ENCODE measurements at regions not wholly inside any gene's neighbourhood (a gene's known extent, or its start where the extent isn't known, plus 50 kb on each side); places are given as distances from the start of the nearest gene placed in this dataset.
A peak's percentile ranks its signal among the peaks of the same experiment; 100 is the strongest.

- DNase-seq (ENCODE audit: low spot score): no peak
These were observed 116.8 kb upstream of the PFKP start for GRCh38 chr10:2950546-2950945.

GRCh38 chr10:2949948-2950354, 117.4 kb upstream of the PFKP start:
- peak; percentile 89 for DNase-seq (ENCODE audit: low spot score)

DNA sequence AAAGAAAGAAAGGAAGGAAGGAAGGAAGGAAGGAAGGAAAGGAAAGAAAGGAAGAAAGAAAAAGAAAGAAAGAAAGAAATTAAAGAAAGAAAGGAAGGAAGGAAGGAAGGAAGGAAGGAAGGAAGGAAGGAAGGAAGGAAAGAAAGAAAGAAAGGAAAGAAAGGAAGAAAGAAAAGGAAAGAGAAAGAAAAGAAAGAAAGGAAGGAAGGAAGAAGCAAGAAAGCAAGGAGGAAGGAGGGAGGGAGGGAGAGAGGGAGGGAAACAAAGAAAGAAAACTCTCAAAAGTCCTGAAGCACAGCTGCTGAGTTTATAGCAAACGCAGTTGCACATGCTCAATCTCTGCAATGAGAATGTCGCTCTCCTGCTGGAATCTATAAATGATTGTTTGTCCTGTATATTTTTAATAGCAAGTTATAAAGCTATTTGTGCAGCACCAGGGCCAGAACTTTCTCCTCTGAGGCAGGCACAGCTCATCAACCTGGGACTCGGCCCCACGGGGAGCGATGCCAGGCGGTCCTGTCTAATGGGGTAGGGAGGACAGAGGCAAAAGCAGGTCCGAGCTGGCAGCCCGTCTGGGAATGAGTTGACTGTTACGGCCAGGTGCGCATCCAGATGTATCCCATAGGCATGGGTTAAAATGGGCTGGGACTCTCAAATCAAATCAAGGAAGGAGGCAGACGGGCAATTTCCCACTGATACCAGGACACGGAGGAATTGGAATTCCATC, 118.0 kb upstream of the PFKP start:
- DNase-seq (ENCODE audit: low spot score): no peak

GRCh38 chr10:2948127-2948854, 119.1 kb upstream of the PFKP start:
- DNase-seq (ENCODE audit: low spot score): no peak

GRCh38 chr10:2944788-2945187, 122.6 kb upstream of the PFKP start:
- no peak for DNase-seq (ENCODE audit: low spot score)

GRCh38 chr10:2943932-2944614, 123.3 kb upstream of the PFKP start:
- no peak for DNase-seq (ENCODE audit: low spot score)

- DNase-seq (ENCODE audit: low spot score): no peak
These were observed 124.4 kb upstream of the PFKP start for GRCh38 chr10:2942938-2943337.

GRCh38 chr10:2938869-2939268, 128.5 kb upstream of the PFKP start:
- DNase-seq (ENCODE audit: low spot score): no peak

DNA sequence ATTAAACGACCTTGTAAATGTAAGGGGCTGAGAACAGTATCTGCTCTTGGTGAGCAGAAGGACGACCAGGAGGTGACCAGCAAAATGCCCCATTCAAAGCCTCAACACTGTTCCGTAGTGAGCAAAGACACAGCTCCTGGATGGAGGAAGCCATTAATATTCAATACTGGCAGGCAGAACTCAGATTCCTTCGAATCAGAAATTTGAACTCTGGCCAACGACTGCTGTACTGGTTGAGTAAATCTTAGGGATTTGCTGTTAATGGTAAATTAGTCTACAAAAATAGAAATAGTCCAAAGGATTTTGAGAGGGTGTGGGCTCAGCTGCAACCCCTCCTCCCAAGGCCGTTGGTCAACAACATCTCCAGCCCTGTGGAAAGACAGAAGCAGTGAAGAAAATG, 130.5 kb upstream of the PFKP start:
- no peak for DNase-seq (ENCODE audit: low spot score)

GRCh38 chr10:2935647-2936386, 131.5 kb upstream of the PFKP start:
- DNase-seq (ENCODE audit: low spot score): no peak

DNA sequence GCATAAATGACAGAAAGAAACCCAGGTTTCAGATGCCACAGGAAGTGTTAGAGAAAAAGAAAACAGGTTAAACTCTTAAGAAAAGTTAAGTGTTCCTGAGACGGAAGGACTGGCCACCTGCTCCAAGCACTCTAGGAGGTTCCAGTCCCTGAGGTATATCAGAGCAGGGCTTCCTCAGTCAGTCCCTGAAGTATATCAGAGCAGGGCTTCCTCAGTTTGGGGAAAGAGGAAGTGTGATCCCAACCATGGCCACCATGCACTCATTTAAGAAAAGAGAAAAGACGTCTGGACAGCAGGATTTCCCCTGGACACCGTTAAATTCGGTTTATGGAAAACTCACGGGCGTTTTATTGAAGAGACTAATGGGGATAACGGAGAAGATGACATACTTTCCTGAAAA, 133.4 kb upstream of the PFKP start:
- no peak for DNase-seq (ENCODE audit: low spot score)

DNA sequence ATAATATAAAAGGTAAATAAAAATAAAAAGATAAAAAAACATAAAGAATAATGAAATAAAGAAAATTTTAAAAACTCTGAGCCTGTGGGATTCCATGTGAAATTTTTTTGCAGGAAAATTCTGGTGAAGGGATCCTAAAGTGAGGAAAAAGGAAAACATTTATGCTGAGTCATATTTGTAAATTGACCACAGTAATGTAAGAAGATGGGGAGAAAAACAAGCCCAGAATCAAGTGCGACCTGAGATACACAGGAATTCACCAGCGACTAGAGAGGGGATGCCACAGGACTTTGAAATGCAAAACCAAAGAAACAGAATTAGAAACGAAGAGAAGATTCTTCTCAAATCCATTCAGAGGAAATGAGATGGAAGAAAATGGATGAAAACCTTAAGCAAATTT, 133.8 kb upstream of the PFKP start:
- DNase-seq (ENCODE audit: low spot score): no peak

- no peak for DNase-seq (ENCODE audit: low spot score)
These were observed 134.3 kb upstream of the PFKP start for GRCh38 chr10:2933071-2933470.

DNA sequence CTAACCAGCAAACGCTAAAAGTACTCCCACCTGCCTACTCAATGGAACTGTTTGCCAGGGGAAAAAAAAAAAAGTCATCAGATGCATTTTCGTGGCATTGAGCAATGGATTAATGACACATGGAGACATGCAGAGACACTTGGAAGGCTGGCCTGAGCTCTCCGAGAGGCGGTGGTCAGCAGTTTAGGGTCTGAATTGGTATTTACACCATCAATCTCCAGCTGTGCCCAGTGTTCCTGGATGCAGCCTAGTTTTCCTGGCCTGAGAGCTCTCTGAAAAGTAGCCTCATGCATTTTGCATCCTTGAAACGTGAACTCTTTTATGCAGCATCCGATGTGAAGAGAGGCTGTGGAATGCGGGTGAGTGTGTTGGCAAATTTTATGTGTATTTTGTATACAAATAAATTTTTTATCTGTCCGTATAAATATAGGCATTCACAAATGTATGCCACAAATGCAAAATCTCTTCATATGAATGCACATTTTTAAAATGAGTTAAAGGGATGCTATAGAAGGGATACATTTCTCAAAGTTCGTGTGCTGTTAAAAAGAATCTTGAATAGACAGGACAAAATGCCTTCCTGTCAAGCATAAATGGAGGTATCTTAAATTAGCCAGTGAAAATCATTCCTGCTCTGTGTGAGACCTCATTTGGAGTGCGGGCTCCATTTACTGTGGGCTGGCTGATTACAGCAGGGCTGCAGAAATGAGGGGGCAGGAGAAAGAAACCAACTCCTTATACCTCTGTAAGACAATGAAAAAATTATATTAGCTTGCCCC, 137.7 kb upstream of the PFKP start:
- DNase-seq (ENCODE audit: low spot score): no peak

GRCh38 chr10:2927958-2928840, 139.1 kb upstream of the PFKP start:
- peak; percentile 75 for DNase-seq (ENCODE audit: low spot score)

GRCh38 chr10:2926918-2927660, 140.3 kb upstream of the PFKP start:
- no peak for DNase-seq (ENCODE audit: low spot score)

DNA sequence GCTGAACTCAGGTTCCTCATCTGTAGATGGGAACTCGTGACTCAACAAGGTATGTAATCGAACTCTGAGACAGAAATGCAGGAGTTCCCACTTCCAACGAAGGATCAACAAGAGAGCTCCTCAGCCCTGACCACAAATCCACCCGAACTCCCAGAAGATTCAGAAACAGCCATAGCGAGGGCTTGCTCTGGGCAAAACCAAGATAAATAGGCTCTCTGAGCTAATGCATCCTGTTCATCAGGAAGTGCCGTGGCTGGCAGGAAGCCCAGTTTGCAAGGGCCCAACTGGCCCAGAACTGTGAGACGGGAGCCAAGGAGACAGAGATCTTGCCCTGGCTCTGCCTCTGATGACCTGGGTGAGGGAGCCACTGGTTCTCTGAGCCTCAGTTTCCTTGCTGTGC, 141.7 kb upstream of the PFKP start:
- peak; percentile 79 for DNase-seq (ENCODE audit: low spot score)

DNA sequence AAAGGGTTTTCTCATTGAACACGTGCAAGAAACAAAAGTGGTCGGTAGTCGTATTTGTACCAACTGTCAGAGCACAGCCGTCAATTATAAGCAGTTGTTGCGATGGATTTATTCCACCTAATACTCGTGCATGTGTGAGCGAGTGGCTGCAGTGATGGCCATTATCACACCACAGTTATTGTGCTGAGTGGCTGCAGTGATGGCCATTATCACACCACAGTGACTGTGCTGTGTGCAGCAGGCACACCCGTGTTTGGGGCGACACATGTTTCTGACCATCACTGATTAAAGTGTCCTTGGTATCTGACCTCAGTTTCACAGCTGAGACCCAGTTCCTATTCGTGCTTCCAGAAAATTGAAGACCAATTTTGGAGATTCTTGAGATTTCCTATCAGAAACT, 142.9 kb upstream of the PFKP start:
- DNase-seq (ENCODE audit: low spot score): no peak

GRCh38 chr10:2921956-2922680, 145.2 kb upstream of the PFKP start:
- DNase-seq (ENCODE audit: low spot score): peak; percentile 75

Measured in A172 (cell line).